B cell (primary cell): ENCODE measurements at regions not wholly inside any gene's neighbourhood (a gene's known extent, or its start where the extent isn't known, plus 50 kb on each side); places are given as distances from the start of the nearest gene placed in this dataset.

ENCODE experiments used
- ATAC-seq: fragments of 200-7000 bp; cut with Tn5 transposase; one replicate; pipeline ENCODE4 v1.10.0; 2021; ENCODE audit warnings: low read depth, mild to moderate bottlenecking, moderate number of reproducible peaks, moderate library complexity
- CTCF ChIA-PET: fragments of 350-600 bp; sonication (Branson Sonifier 250); formaldehyde crosslinking; loops from one replicate; lab custom pipeline; 2021; ENCODE audit warnings: antibody characterized with exemption, inconsistent platforms; lab: Charles Lee
- POLR2A ChIA-PET: fragments of 350-600 bp; sonication (Branson Sonifier 250); formaldehyde crosslinking; loops from one replicate; lab custom pipeline; 2021; ENCODE audit warnings: antibody characterized with exemption; lab: Charles Lee
- DNase-seq: peaks from one replicate; pipeline ENCODE4 v3.0.0; 2013
- H2AFZ ChIP-seq: 2 replicates; pipeline ENCODE4 v1.6.1; 2012; ENCODE audit warnings: mild to moderate bottlenecking, low read depth, low read length; ENCODE audit not compliant: insufficient read depth, poor library complexity, severe bottlenecking
- H3K27ac ChIP-seq, 2 donors: 1 replicate in 1 of 2; 2 replicates in 1 of 2; pipeline ENCODE4 v1.5.1; 2012 to 2013; ENCODE audit warnings: low read length in 2 of 2, mild to moderate bottlenecking in 2 of 2, moderate library complexity in 1 of 2
- H3K27me3 ChIP-seq, 4 experiments: fragments of 200-600 bp in 1 of 4; sonication (generic) in 1 of 4; replicated peaks in 1 of 4; 1 replicate in 2 of 4; 2 replicates in 2 of 4; pipeline versions ENCODE4 v1.6.1 to v1.7.0; 2013 to 2016; ENCODE audit warnings: low read length in 3 of 4, mild to moderate bottlenecking in 2 of 4, mixed read lengths in 1 of 4, moderate library complexity in 1 of 4; ENCODE audit not compliant: insufficient read depth in 4 of 4, control insufficient read depth in 3 of 4; ENCODE audit errors: control extremely low read depth in 1 of 4
- H3K36me3 ChIP-seq, 2 experiments: replicated peaks in 1 of 2; 1 replicate in 1 of 2; 2 replicates in 1 of 2; pipeline versions ENCODE4 v1.6.1 to v1.7.1; 2013; ENCODE audit warnings: low read length in 1 of 2; ENCODE audit not compliant: insufficient read depth in 2 of 2, control insufficient read depth in 1 of 2; ENCODE audit errors: control extremely low read depth in 1 of 2, extremely low read depth in 1 of 2
- H3K4me1 ChIP-seq, 2 donors: fragments of 200-600 bp in 1 of 2; sonication (generic) in 1 of 2; 1 replicate in 1 of 2; 2 replicates in 1 of 2; pipeline versions ENCODE4 v1.5.1 to v1.6.1; 2013 to 2017; ENCODE audit warnings: low read length in 2 of 2; ENCODE audit not compliant: control insufficient read depth in 2 of 2, insufficient read depth in 2 of 2
- H3K4me2 ChIP-seq: replicated peaks from 2 replicates; pipeline ENCODE3; 2012; ENCODE audit warnings: mild to moderate bottlenecking, low read depth, low read length; ENCODE audit not compliant: poor library complexity, severe bottlenecking
- H3K4me3 ChIP-seq, 5 experiments: fragments of 200-600 bp in 1 of 5; sonication (generic) in 1 of 5; 1 replicate in 3 of 5; 2 replicates in 2 of 5; pipeline versions ENCODE4 v1.5.1 to v1.7.0; 2011 to 2016; ENCODE audit warnings: low read length in 4 of 5, mild to moderate bottlenecking in 4 of 5, low read depth in 2 of 5, control low read depth in 1 of 5, moderate library complexity in 1 of 5; ENCODE audit not compliant: insufficient read depth in 1 of 5; ENCODE audit errors: control extremely low read depth in 1 of 5, extremely low read depth in 1 of 5
- H3K79me2 ChIP-seq: fragments of 200-600 bp; sonication (generic); one replicate; pipeline ENCODE4 v1.6.0; 2016; ENCODE audit warnings: low read length; ENCODE audit not compliant: control insufficient read depth, insufficient read depth
- H3K9ac ChIP-seq: fragments of 200-600 bp; sonication (generic); 2 replicates; pipeline ENCODE4 v1.6.1; 2017; ENCODE audit warnings: mild to moderate bottlenecking, low read length, moderate library complexity
- H3K9me3 ChIP-seq, 3 donors: one replicate each; pipeline versions ENCODE4 v1.6.1 to v1.7.1; 2013; ENCODE audit warnings: low read length in 2 of 3; ENCODE audit not compliant: control insufficient read depth in 2 of 3, insufficient read depth in 1 of 3; ENCODE audit errors: control extremely low read depth in 1 of 3
- H4K20me1 ChIP-seq: 2 replicates; pipeline ENCODE4 v1.6.0; 2012; ENCODE audit warnings: mild to moderate bottlenecking, low read length; ENCODE audit not compliant: insufficient read depth, control insufficient read depth, poor library complexity, severe bottlenecking
- H3K27ac Mint-ChIP-seq: one replicate; pipeline ENCODE4 v1.8.0; 2021; ENCODE audit warnings: mixed read lengths
- H3K27me3 Mint-ChIP-seq: one replicate; pipeline ENCODE4 v1.8.0; 2021; ENCODE audit warnings: mixed read lengths
- H3K4me1 Mint-ChIP-seq: one replicate; pipeline ENCODE4 v1.8.0; 2021; ENCODE audit warnings: mixed read lengths
- H3K4me3 Mint-ChIP-seq: one replicate; pipeline ENCODE4 v1.8.0; 2021; ENCODE audit warnings: mixed read lengths
- H3K9me3 Mint-ChIP-seq: one replicate; pipeline ENCODE4 v1.8.0; 2022; ENCODE audit warnings: mixed read lengths; ENCODE audit not compliant: insufficient read depth
- EZH2 ChIP-seq: IDR thresholded peaks from 2 replicates; pipeline ENCODE4 v1.6.1; 2012; ENCODE audit warnings: borderline replicate concordance, low read depth, mild to moderate bottlenecking, moderate library complexity, low read length; ENCODE audit not compliant: insufficient read depth, poor library complexity, severe bottlenecking
- WGBS: methylation state at CpG from one replicate; pipeline ENCODE4 v1.1.5; 2013; ENCODE audit warnings: missing lambda C conversion rate; ENCODE audit not compliant: insufficient coverage; 5-methylcytosine and 5-hydroxymethylcytosine counted together
- intact Hi-C: fragments of 100-400 bp; cut with micrococcal nuclease; formaldehyde crosslinking; loops from one replicate; pipeline ENCODE4 v1.10.0; 2022
- TF ChIP-seq, protein P1 (sequence below): fragments of 200-600 bp; IDR thresholded peaks from one replicate; pipeline ENCODE4 v1.8.0; 2022; ENCODE audit warnings: antibody characterized with exemption, mild to moderate bottlenecking

GRCh38 chr6:8794420-8794819 is 359.1 kb upstream of the SLC35B3 start:
- H3K4me1 Mint-ChIP-seq = no peaks in the 10 kb centered on the region
- no peaks in the 10 kb centered on the region for H3K27me3 Mint-ChIP-seq
- TF ChIP-seq EZH2 = no peak
- TF ChIP-seq, protein P1, sequence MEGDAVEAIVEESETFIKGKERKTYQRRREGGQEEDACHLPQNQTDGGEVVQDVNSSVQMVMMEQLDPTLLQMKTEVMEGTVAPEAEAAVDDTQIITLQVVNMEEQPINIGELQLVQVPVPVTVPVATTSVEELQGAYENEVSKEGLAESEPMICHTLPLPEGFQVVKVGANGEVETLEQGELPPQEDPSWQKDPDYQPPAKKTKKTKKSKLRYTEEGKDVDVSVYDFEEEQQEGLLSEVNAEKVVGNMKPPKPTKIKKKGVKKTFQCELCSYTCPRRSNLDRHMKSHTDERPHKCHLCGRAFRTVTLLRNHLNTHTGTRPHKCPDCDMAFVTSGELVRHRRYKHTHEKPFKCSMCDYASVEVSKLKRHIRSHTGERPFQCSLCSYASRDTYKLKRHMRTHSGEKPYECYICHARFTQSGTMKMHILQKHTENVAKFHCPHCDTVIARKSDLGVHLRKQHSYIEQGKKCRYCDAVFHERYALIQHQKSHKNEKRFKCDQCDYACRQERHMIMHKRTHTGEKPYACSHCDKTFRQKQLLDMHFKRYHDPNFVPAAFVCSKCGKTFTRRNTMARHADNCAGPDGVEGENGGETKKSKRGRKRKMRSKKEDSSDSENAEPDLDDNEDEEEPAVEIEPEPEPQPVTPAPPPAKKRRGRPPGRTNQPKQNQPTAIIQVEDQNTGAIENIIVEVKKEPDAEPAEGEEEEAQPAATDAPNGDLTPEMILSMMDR = no peak
- POLR2A ChIA-PET = no interaction called here
- no CpG with 5 or more reads among the region's 3 CpGs for whole genome bisulfite sequencing
- H2AFZ ChIP-seq = no peak overlapping the region
- CTCF ChIA-PET = no interaction called here
- H3K9me3 ChIP-seq = no peaks in the 10 kb centered on the region
- no peak overlapping the region for H3K27ac ChIP-seq
- H3K4me3 ChIP-seq = no peak overlapping the region
- H3K9ac ChIP-seq = no peak overlapping the region
- no peaks in the 10 kb centered on the region for H3K79me2 ChIP-seq
- no peaks in the 10 kb centered on the region for H4K20me1 ChIP-seq
- no peaks in the 10 kb centered on the region for H3K36me3 ChIP-seq
- DNase-seq (no peak), ATAC-seq (no peak)
- no peak overlapping the region for H3K4me2 ChIP-seq
- no peaks in the 10 kb centered on the region for H3K9me3 Mint-ChIP-seq
- no peaks in the 10 kb centered on the region for H3K27me3 ChIP-seq
- H3K4me3 Mint-ChIP-seq = no peak overlapping the region
- H3K27ac Mint-ChIP-seq = no peak overlapping the region
- no peaks in the 10 kb centered on the region for H3K4me1 ChIP-seq
- intact Hi-C loops = no loop called here

- Histone ChIP-seq H3K27ac (no peak overlapping the region), H3K27me3 (no peaks in the 10 kb centered on the region), H2AFZ (no peak overlapping the region), H3K4me3 (no peak overlapping the region), H3K9me3 (no peaks in the 10 kb centered on the region), H3K9ac (no peak overlapping the region), H3K36me3 (no peaks in the 10 kb centered on the region), H3K4me2 (no peak overlapping the region), H3K4me1 (no peaks in the 10 kb centered on the region), H4K20me1 (no peaks in the 10 kb centered on the region), H3K79me2 (no peaks in the 10 kb centered on the region)
- ATAC-seq = no peak
- Mint-ChIP-seq H3K4me1 (no peaks in the 10 kb centered on the region), H3K9me3 (no peaks in the 10 kb centered on the region), H3K4me3 (no peak overlapping the region), H3K27ac (no peak overlapping the region), H3K27me3 (no peaks in the 10 kb centered on the region)
- intact Hi-C loops = no loop called here
- no peak for DNase-seq
- TF ChIP-seq, protein P1 = no peak
- no peak for TF ChIP-seq EZH2
- ChIA-PET POLR2A (no interaction called here), CTCF (no interaction called here)
- no CpG with 5 or more reads among the region's 2 CpGs for WGBS
Observed at GRCh38 chr6:8789878-8790277, 354.5 kb upstream of the SLC35B3 start.
